Esophagus muscularis mucosa (tissue), 4 donors: ENCODE measurements at regions not wholly inside any gene's neighbourhood (a gene's known extent, or its start where the extent isn't known, plus 50 kb on each side); places are given as distances from the start of the nearest gene placed in this dataset.
"Not testable (repeated sequence)": the region's sequence is repeated elsewhere in the genome, so short reads cannot be mapped to it uniquely, and the experiment has no call there.

ENCODE experiments used
- DNase-seq: peaks from one replicate; pipeline ENCODE4 v3.0.0-alpha.2; 2017; ENCODE audit errors: extremely low spot score
- H3K27ac ChIP-seq, 4 donors: fragments of 200-600 bp; sonication (generic); replicated peaks in 1 of 4; 1 replicate in 3 of 4; 2 replicates in 1 of 4; pipeline ENCODE4 v1.5.1; 2016 to 2019; ENCODE audit warnings: mild to moderate bottlenecking in 1 of 4
- H3K27me3 ChIP-seq, 4 donors: fragments of 200-600 bp; sonication (generic); one replicate each; pipeline versions ENCODE4 v1.5.1 to v1.6.0; 2016 to 2019
- H3K36me3 ChIP-seq, 4 donors: fragments of 200-600 bp; sonication (generic); one replicate each; pipeline ENCODE4 v1.5.1; 2016 to 2019
- H3K4me1 ChIP-seq, 4 donors: fragments of 200-600 bp; sonication (generic); one replicate each; pipeline ENCODE4 v1.5.1; 2016 to 2019
- H3K4me3 ChIP-seq, 4 donors: fragments of 200-600 bp; sonication (generic); 1 replicate in 2 of 4; 2 replicates in 2 of 4; pipeline ENCODE4 v1.5.1; 2016 to 2019; ENCODE audit warnings: mild to moderate bottlenecking in 4 of 4, moderate library complexity in 1 of 4
- H3K9me3 ChIP-seq, 4 donors: fragments of 200-600 bp; sonication (generic); 1 replicate in 3 of 4; 2 replicates in 1 of 4; pipeline ENCODE4 v1.5.1; 2016 to 2019
- CTCF ChIP-seq, 3 experiments: fragments of 200-600 bp in 2 of 3; fragments of 450-650 bp in 1 of 3; sonication (generic) in 2 of 3; IDR thresholded peaks; one replicate each; pipeline ENCODE4 v1.5.1; 2017 to 2019; ENCODE audit warnings: antibody characterized with exemption in 3 of 3, mild to moderate bottlenecking in 2 of 3, moderate library complexity in 1 of 3
- EP300 ChIP-seq: sonication (generic); formaldehyde crosslinking; IDR thresholded peaks from one replicate; pipeline ENCODE4 v1.6.1; 2017; ENCODE audit warnings: antibody characterized with exemption
- POLR2A ChIP-seq: fragments of 450-650 bp; IDR thresholded peaks from one replicate; pipeline ENCODE4 v1.6.1; 2017; ENCODE audit warnings: antibody characterized with exemption, moderate library complexity, mild to moderate bottlenecking, low read depth
- POLR2AphosphoS5 ChIP-seq, 2 donors: sonication (generic); formaldehyde crosslinking; IDR thresholded peaks; one replicate each; pipeline ENCODE4 v1.6.1; 2017; ENCODE audit warnings: antibody characterized with exemption in 2 of 2
- WGBS: methylation state at CpG from one replicate; pipeline ENCODE4 v1.1.5; 2018; 5-methylcytosine and 5-hydroxymethylcytosine counted together
- intact Hi-C: fragments of 100-400 bp; cut with DNase I; formaldehyde crosslinking; loops from one replicate; pipeline ENCODE4 v1.15.1; 2023

- Histone ChIP-seq H3K4me3 (peak overlapping the region in 2 of 4 donors; percentile 18 to 19), H3K4me1 (peaks cover 0 to 20% (median 16%) of the 10 kb centered on the region in 4 donors), H3K27me3 (peaks cover 0 to 87% (median 18%) of the 10 kb centered on the region in 4 donors), H3K27ac (no peak overlapping the region), H3K36me3 (no peaks in the 10 kb centered on the region), H3K9me3 (no peaks in the 10 kb centered on the region)
- under 1% methylated on average over 24 of the region's 59 CpGs for WGBS
- no peak for TF ChIP-seq POLR2AphosphoS5 (IDR thresholded peaks at IDR 0.05)
- no peak for TF ChIP-seq EP300
- no peak for TF ChIP-seq CTCF (IDR thresholded peaks at IDR 0.05)
- TF ChIP-seq POLR2A, result no peak
- DNase-seq, result no peak
- intact Hi-C loops, result no loop called here
These were observed 165.1 kb upstream of the CACNA1E start for GRCh38 chr1:181318022-181318857.

GRCh38 chr1:181318858-181319235 lies 164.5 kb upstream of the CACNA1E start:
- Histone ChIP-seq H3K36me3 (no peaks in the 10 kb centered on the region), H3K4me3 (no peak overlapping the region), H3K27ac (no peak overlapping the region), H3K4me1 (peaks cover 0 to 20% (median 16%) of the 10 kb centered on the region in 4 donors), H3K27me3 (peaks cover 0 to 81% (median 15%) of the 10 kb centered on the region in 4 donors), H3K9me3 (no peaks in the 10 kb centered on the region)
- TF ChIP-seq EP300, result no peak
- no peak for TF ChIP-seq CTCF (IDR thresholded peaks at IDR 0.05)
- no peak for TF ChIP-seq POLR2AphosphoS5 (IDR thresholded peaks at IDR 0.05)
- no peak for TF ChIP-seq POLR2A
- intact Hi-C loops, result no loop called here
- no peak for DNase-seq
- WGBS, result 10% methylated on average over 11 of the region's 12 CpGs

GRCh38 chr1:181319907-181320306 lies 163.4 kb upstream of the CACNA1E start:
- TF ChIP-seq POLR2A (no peak), POLR2AphosphoS5 (IDR thresholded peaks at IDR 0.05) (no peak), EP300 (no peak), CTCF (IDR thresholded peaks at IDR 0.05) (no peak)
- no peak for DNase-seq
- Histone ChIP-seq H3K4me3 (no peak overlapping the region), H3K36me3 (no peaks in the 10 kb centered on the region), H3K4me1 (peaks cover 0 to 20% (median 16%) of the 10 kb centered on the region in 4 donors), H3K27me3 (peaks cover 0 to 71% (median 15%) of the 10 kb centered on the region in 4 donors), H3K27ac (no peak overlapping the region), H3K9me3 (no peaks in the 10 kb centered on the region)
- intact Hi-C loops, result no loop called here
- 70% methylated on average over 2 of the region's 3 CpGs for WGBS

GRCh38 chr1:181324797-181325616 lies 158.3 kb upstream of the CACNA1E start:
- Histone ChIP-seq H3K4me3 (no peak overlapping the region), H3K9me3 (peaks cover 0 to 7% (median 0%) of the 10 kb centered on the region in 4 donors), H3K4me1 (no peaks in the 10 kb centered on the region), H3K27me3 (peaks cover 0 to 21% (median 0%) of the 10 kb centered on the region in 4 donors), H3K27ac (no peak overlapping the region), H3K36me3 (no peaks in the 10 kb centered on the region)
- intact Hi-C loops, result no loop called here
- TF ChIP-seq EP300 (no peak), CTCF (IDR thresholded peaks at IDR 0.05) (no peak), POLR2A (no peak), POLR2AphosphoS5 (IDR thresholded peaks at IDR 0.05) (no peak)
- WGBS, result 62% methylated on average over 10 of the region's 11 CpGs
- DNase-seq, result no peak

- DNase-seq, H3K36me3 ChIP-seq, intact Hi-C loops, H3K27ac ChIP-seq, H3K9me3 ChIP-seq, H3K4me1 ChIP-seq, H3K4me3 ChIP-seq: not testable (repeated sequence)
- 76% methylated on average over 18 of the region's 18 CpGs for WGBS
- H3K27me3 ChIP-seq, result peaks cover 0 to 15% (median 0%) of the 10 kb centered on the region in 4 donors
These were observed 157.6 kb upstream of the CACNA1E start for GRCh38 chr1:181325765-181326164.
